ENCODE measurements at regions not wholly inside any gene's neighbourhood (a gene's known extent, or its start where the extent isn't known, plus 50 kb on each side); places are given as distances from the start of the nearest gene placed in this dataset.

- Histone ChIP-seq H4K20me1 (ENCODE audit: insufficient read depth) (no peaks in the 10 kb centered on the region), H3K4me1 (ENCODE audit: control insufficient read depth in 1 of 2, insufficient read depth in 2 of 2, low read depth in 1 of 2, low read length in 1 of 2) (no peaks in the 10 kb centered on the region), H2AFZ (ENCODE audit: low read depth) (no peak overlapping the region), H3K36me3 (replicated peaks in 1 of 2; ENCODE audit: control insufficient read depth in 1 of 2, insufficient read depth in 2 of 2, low read length in 1 of 2) (no peaks in the 10 kb centered on the region), H3K27me3 (ENCODE audit: insufficient read depth) (peaks cover 12% of the 10 kb centered on the region; the same call in 1 of the 2 replicates), H3K79me2 (ENCODE audit: insufficient read depth) (no peaks in the 10 kb centered on the region), H3K9ac (no peak overlapping the region), H3F3A (replicated peaks; ENCODE audit: insufficient read depth) (no peaks in the 10 kb centered on the region), H3K9me2 (no peaks in the 10 kb centered on the region), H3K27ac (ENCODE audit: low read depth in 2 of 2, low read length in 1 of 2) (no peak overlapping the region), H3K4me3 (ENCODE audit: low read depth in 2 of 2, low read length in 1 of 2) (no peak overlapping the region), H3K4me2 (no peak overlapping the region), H3K9me3 (no peaks in the 10 kb centered on the region)
- POLR2A ChIA-PET = no interaction called here
- 10% methylated on average over 2 of the region's 2 CpGs for WGBS (ENCODE audit: low lambda C conversion rate)
- CTCF ChIA-PET = no interaction called here
- TF ChIP-seq, protein P1, sequence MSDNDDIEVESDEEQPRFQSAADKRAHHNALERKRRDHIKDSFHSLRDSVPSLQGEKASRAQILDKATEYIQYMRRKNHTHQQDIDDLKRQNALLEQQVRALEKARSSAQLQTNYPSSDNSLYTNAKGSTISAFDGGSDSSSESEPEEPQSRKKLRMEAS (IDR thresholded peaks at IDR 0.05; ENCODE audit: low read depth) = no peak
- no peak for TF ChIP-seq SIN3A (IDR thresholded peaks at IDR 0.05; ENCODE audit: borderline replicate concordance, low read depth, low read length)
- DNase-seq = no peak
Observed at GRCh38 chr5:130580264-130580663, 584.8 kb downstream of the HINT1 start.

DNA sequence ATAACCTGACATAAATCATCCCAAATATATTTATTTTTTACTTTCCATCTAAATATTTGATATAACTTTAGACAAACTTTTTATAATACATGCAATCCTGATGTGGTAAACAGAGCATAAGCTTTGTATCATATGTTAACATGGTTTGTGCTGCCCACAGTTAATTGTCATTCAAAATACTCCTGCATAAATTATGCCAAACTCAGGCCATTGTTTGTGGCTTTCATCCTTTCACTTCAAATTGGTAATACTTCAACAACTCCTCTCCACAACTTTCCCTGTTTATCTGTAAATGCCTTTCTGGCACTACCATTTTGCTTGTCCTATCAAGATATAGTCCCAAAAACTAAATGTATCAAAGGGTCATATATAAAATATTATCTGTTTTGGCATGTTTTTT is 586.7 kb downstream of the HINT1 start:
- Histone ChIP-seq H3K9ac (no peak overlapping the region), H3K27ac (ENCODE audit: low read depth in 2 of 2, low read length in 1 of 2) (no peak overlapping the region), H3F3A (replicated peaks; ENCODE audit: insufficient read depth) (no peaks in the 10 kb centered on the region), H3K4me3 (ENCODE audit: low read depth in 2 of 2, low read length in 1 of 2) (no peak overlapping the region), H3K4me2 (no peak overlapping the region), H3K36me3 (replicated peaks in 1 of 2; ENCODE audit: control insufficient read depth in 1 of 2, insufficient read depth in 2 of 2, low read length in 1 of 2) (no peaks in the 10 kb centered on the region), H2AFZ (ENCODE audit: low read depth) (no peak overlapping the region), H3K9me3 (no peaks in the 10 kb centered on the region), H3K79me2 (ENCODE audit: insufficient read depth) (no peaks in the 10 kb centered on the region), H3K27me3 (ENCODE audit: insufficient read depth) (peaks cover 12% of the 10 kb centered on the region; the same call in 1 of the 2 replicates), H3K9me2 (no peaks in the 10 kb centered on the region), H4K20me1 (ENCODE audit: insufficient read depth) (no peaks in the 10 kb centered on the region), H3K4me1 (ENCODE audit: control insufficient read depth in 1 of 2, insufficient read depth in 2 of 2, low read depth in 1 of 2, low read length in 1 of 2) (no peaks in the 10 kb centered on the region)
- ChIA-PET CTCF (no interaction called here), POLR2A (no interaction called here)
- TF ChIP-seq GATA2 (CRISPR knock-in tag; IDR thresholded peaks at IDR 0.05) (no peak), ELF1 (IDR thresholded peaks at IDR 0.05) (no peak), NRF1 (IDR thresholded peaks at IDR 0.05; ENCODE audit: low read depth, low read length) (no peak), SIN3A (IDR thresholded peaks at IDR 0.05; ENCODE audit: borderline replicate concordance, low read depth, low read length) (no peak), POLR2AphosphoS5 (IDR thresholded peaks at IDR 0.05; ENCODE audit: low read depth, low read length) (no peak), JUND (IDR thresholded peaks at IDR 0.05) (no peak), NFIC (IDR thresholded peaks at IDR 0.05; ENCODE audit: borderline replicate concordance) (no peak), TEAD4 (IDR thresholded peaks at IDR 0.05; ENCODE audit: borderline replicate concordance, insufficient read depth) (no peak), SMC3 (IDR thresholded peaks at IDR 0.05; ENCODE audit: low read depth, low read length) (no peak), YY1 (IDR thresholded peaks at IDR 0.05; ENCODE audit: low read depth) (no peak), RFX5 (IDR thresholded peaks at IDR 0.05; ENCODE audit: low read length) (no peak), USF1 (IDR thresholded peaks at IDR 0.05; ENCODE audit: borderline replicate concordance, low read depth) (no peak), TAF1 (IDR thresholded peaks at IDR 0.05; ENCODE audit: borderline replicate concordance, low read depth, low read length) (no peak), TCF12 (IDR thresholded peaks at IDR 0.05) (no peak)
- TF ChIP-seq, protein P2, sequence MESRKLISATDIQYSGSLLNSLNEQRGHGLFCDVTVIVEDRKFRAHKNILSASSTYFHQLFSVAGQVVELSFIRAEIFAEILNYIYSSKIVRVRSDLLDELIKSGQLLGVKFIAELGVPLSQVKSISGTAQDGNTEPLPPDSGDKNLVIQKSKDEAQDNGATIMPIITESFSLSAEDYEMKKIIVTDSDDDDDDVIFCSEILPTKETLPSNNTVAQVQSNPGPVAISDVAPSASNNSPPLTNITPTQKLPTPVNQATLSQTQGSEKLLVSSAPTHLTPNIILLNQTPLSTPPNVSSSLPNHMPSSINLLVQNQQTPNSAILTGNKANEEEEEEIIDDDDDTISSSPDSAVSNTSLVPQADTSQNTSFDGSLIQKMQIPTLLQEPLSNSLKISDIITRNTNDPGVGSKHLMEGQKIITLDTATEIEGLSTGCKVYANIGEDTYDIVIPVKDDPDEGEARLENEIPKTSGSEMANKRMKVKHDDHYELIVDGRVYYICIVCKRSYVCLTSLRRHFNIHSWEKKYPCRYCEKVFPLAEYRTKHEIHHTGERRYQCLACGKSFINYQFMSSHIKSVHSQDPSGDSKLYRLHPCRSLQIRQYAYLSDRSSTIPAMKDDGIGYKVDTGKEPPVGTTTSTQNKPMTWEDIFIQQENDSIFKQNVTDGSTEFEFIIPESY (IDR thresholded peaks at IDR 0.05; ENCODE audit: borderline replicate concordance, low read depth) = no peak
- TF ChIP-seq, protein P1 (IDR thresholded peaks at IDR 0.05; ENCODE audit: low read depth) = no peak
- no peak for DNase-seq
